SK-N-SH treated with all-trans-retinoic acid at 6 μM for 48 hours (cell line): ENCODE measurements at regions not wholly inside any gene's neighbourhood (a gene's known extent, or its start where the extent isn't known, plus 50 kb on each side); places are given as distances from the start of the nearest gene placed in this dataset.
"Not testable (repeated sequence)": the region's sequence is repeated elsewhere in the genome, so short reads cannot be mapped to it uniquely, and the experiment has no call there.

Experiments used
- ARNTL ChIP-seq: fragments of 450-650 bp; formaldehyde crosslinking; IDR thresholded peaks from 2 replicates; pipeline ENCODE4 v1.5.0; 2020; ENCODE audit warnings: low read depth, mild to moderate bottlenecking, moderate library complexity, borderline replicate concordance
- CSDC2 ChIP-seq: fragments of 250-450 bp; sonication (Bioruptor Pico); IDR thresholded peaks from 2 replicates; pipeline ENCODE4 v1.5.0; 2020; ENCODE audit warnings: mild to moderate bottlenecking, moderate library complexity
- PATZ1 ChIP-seq: fragments of 250-450 bp; sonication (Bioruptor Pico); IDR thresholded peaks from 2 replicates; pipeline ENCODE4 v1.8.0; 2020; ENCODE audit warnings: mild to moderate bottlenecking, moderate library complexity, borderline replicate concordance
- RARB ChIP-seq: fragments of 250-450 bp; sonication (Bioruptor Pico); IDR thresholded peaks from 2 replicates; pipeline ENCODE4 v1.8.0; 2021; ENCODE audit warnings: mild to moderate bottlenecking, moderate library complexity
- TOX ChIP-seq: fragments of 250-450 bp; sonication (Bioruptor Pico); IDR thresholded peaks from 2 replicates; pipeline ENCODE4 v1.8.0; 2021; ENCODE audit warnings: mild to moderate bottlenecking, moderate library complexity, borderline replicate concordance
- TSHZ2 ChIP-seq: fragments of 250-450 bp; sonication (Bioruptor Pico); IDR thresholded peaks from 2 replicates; pipeline ENCODE4 v1.5.0; 2020; ENCODE audit warnings: mild to moderate bottlenecking, moderate library complexity
- ZC3H10 ChIP-seq: fragments of 250-450 bp; sonication (Bioruptor Pico); IDR thresholded peaks from 2 replicates; pipeline ENCODE4 v1.5.1; 2021; ENCODE audit warnings: mild to moderate bottlenecking, moderate library complexity
- ZFP3 ChIP-seq: fragments of 250-450 bp; sonication (Bioruptor Pico); IDR thresholded peaks from 2 replicates; pipeline ENCODE4 v1.5.0; 2020; ENCODE audit warnings: mild to moderate bottlenecking, moderate library complexity
- ZFP30 ChIP-seq: fragments of 450-650 bp; formaldehyde crosslinking; IDR thresholded peaks from 2 replicates; pipeline ENCODE4 v1.5.0; 2022; ENCODE audit warnings: mild to moderate bottlenecking, moderate library complexity
- ZNF565 ChIP-seq: fragments of 450-650 bp; formaldehyde crosslinking; conservative IDR thresholded peaks from 2 replicates; pipeline ENCODE4 v1.5.0; 2020; ENCODE audit warnings: low read depth, mild to moderate bottlenecking, moderate library complexity
- TF ChIP-seq, protein P1 (sequence below): fragments of 250-450 bp; sonication (Bioruptor Pico); IDR thresholded peaks from 2 replicates; pipeline ENCODE4 v1.5.1; 2020; ENCODE audit warnings: low read depth, mild to moderate bottlenecking, moderate library complexity

DNA sequence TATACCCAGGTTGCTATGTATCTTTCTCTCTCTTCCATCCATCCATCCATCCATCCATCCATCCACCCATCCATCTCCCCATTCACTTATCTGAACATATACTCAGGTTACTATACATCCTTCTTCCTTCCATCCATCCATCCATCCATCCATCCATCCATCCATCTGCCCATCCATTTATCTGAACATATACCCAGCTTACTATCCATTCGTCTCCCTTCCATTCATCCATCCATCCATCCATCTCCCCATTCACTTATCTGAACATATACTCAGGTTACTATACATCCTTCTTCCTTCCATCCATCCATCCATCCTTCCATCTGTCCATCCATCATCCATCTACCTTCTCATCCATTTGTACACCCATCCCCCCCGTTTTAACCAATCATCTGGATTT is 75.9 kb upstream of the SFSWAP start:
- not testable (repeated sequence) for TF ChIP-seq PATZ1 (CRISPR knock-in tag); ZFP3; ARNTL (CRISPR knock-in tag); ZFP30 (CRISPR knock-in tag); TSHZ2 (CRISPR knock-in tag); RARB; TOX (CRISPR knock-in tag); ZNF565 (CRISPR knock-in tag); ZC3H10 (CRISPR knock-in tag); CSDC2 (CRISPR knock-in tag)
- TF ChIP-seq, protein P1, sequence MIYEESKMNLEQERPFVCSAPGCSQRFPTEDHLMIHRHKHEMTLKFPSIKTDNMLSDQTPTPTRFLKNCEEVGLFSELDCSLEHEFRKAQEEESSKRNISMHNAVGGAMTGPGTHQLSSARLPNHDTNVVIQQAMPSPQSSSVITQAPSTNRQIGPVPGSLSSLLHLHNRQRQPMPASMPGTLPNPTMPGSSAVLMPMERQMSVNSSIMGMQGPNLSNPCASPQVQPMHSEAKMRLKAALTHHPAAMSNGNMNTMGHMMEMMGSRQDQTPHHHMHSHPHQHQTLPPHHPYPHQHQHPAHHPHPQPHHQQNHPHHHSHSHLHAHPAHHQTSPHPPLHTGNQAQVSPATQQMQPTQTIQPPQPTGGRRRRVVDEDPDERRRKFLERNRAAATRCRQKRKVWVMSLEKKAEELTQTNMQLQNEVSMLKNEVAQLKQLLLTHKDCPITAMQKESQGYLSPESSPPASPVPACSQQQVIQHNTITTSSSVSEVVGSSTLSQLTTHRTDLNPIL (CRISPR knock-in tag), result not testable (repeated sequence)
